ENCODE measurements at regions not wholly inside any gene's neighbourhood (a gene's known extent, or its start where the extent isn't known, plus 50 kb on each side); places are given as distances from the start of the nearest gene placed in this dataset.

DNA sequence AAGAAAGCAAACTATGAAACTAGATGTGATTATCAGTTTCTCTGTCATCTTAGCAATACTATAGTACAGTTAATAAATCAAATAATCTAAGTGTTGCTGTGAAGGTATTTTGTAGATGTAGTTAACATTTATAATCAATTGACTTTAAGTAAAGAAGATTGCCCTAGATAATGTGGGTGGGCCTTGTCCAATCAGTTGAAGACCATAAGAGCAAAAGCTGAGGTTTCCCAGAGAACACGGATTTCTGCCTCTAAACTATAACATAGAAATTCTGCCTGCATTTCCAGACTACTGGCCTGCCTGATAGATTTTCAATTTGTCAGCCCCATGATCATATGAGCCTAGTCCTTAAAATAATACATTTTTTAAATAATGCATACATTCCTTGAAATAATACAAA, 222.9 kb downstream of the PCDH18 start:
- Histone ChIP-seq H3K36me3 (ENCODE audit: control insufficient read depth, low read depth, low read length) (no peaks in the 10 kb centered on the region), H3K27me3 (ENCODE audit: control insufficient read depth, insufficient read depth, low read length) (no peaks in the 10 kb centered on the region), H3K9ac (ENCODE audit: low read length) (no peak overlapping the region), H3K4me3 (ENCODE audit: low read length) (no peak overlapping the region), H3K4me1 (ENCODE audit: control insufficient read depth, low read depth, low read length) (no peaks in the 10 kb centered on the region), H3K27ac (ENCODE audit: low read length) (no peak overlapping the region), H3K9me3 (ENCODE audit: control insufficient read depth, low read depth, low read length) (no peaks in the 10 kb centered on the region)

DNA sequence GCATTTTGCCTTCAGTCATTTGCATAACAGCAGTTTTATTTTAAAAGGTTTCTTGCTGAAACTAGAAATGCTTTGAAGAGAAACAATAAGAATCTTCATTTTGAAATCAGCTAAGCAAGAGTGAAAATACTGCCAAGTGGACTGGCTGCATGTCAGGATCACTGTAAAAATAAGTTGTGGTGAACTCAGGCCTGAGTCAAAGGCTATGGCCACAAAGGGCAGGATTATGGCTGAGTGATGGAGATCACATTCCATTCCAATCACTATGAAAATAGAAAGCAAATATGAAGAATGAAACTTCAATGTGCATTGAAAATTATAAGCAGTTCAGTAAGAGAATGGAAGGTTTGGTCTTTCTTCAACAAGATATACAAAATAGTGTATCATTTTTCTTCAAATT, 224.5 kb downstream of the PCDH18 start:
- H3K9me3 ChIP-seq (ENCODE audit: control insufficient read depth, low read depth, low read length): no peaks in the 10 kb centered on the region
- no peaks in the 10 kb centered on the region for H3K36me3 ChIP-seq (ENCODE audit: control insufficient read depth, low read depth, low read length)
- H3K9ac ChIP-seq (ENCODE audit: low read length): no peak overlapping the region
- H3K4me1 ChIP-seq (ENCODE audit: control insufficient read depth, low read depth, low read length): no peaks in the 10 kb centered on the region
- no peak overlapping the region for H3K4me3 ChIP-seq (ENCODE audit: low read length)
- H3K27me3 ChIP-seq (ENCODE audit: control insufficient read depth, insufficient read depth, low read length): no peaks in the 10 kb centered on the region
- H3K27ac ChIP-seq (ENCODE audit: low read length): no peak overlapping the region

DNA sequence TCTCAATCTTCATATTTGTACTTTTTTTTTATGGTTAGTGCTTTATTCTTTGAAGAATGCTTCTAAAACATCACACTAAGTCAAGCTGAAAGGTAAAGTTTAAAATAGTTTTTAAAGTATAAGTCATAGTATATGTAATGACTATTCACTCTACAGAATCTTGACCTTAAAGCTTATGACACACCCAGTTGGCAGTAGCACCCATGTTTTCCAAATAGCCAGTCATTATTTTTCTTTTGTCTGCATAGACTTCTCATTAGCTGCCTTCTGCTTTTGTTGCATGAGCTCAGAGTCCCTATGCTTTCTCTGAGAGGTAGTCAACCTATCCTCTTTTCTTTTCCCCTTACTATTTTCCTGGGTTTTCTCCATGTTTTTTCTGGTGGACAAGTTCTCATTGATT, 231.5 kb downstream of the PCDH18 start:
- Histone ChIP-seq H3K36me3 (ENCODE audit: control insufficient read depth, low read depth, low read length) (no peaks in the 10 kb centered on the region), H3K27me3 (ENCODE audit: control insufficient read depth, insufficient read depth, low read length) (no peaks in the 10 kb centered on the region), H3K9ac (ENCODE audit: low read length) (no peak overlapping the region), H3K9me3 (ENCODE audit: control insufficient read depth, low read depth, low read length) (no peaks in the 10 kb centered on the region), H3K27ac (ENCODE audit: low read length) (no peak overlapping the region), H3K4me3 (ENCODE audit: low read length) (no peak overlapping the region), H3K4me1 (ENCODE audit: control insufficient read depth, low read depth, low read length) (no peaks in the 10 kb centered on the region)

DNA sequence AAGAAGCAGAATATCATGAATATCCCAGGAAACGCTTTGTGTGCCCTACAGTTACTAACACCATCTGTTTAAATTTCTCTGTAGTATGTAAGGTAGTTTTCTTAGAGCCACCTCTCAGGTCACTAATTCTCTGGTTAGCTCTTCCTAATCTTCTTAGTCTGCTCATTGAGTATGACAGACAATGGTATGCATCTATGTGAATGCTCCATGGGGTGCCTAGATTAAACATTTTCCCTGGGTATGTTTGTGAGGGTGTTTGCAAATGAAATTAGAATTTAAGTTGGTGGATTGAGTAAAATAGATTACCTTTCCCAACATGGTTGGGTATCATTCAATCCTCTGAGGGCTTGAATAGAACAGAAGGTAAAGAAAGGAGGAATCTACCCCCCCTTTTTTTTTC, 233.0 kb downstream of the PCDH18 start:
- H3K36me3 ChIP-seq (ENCODE audit: control insufficient read depth, low read depth, low read length): no peaks in the 10 kb centered on the region
- no peak overlapping the region for H3K9ac ChIP-seq (ENCODE audit: low read length)

DNA sequence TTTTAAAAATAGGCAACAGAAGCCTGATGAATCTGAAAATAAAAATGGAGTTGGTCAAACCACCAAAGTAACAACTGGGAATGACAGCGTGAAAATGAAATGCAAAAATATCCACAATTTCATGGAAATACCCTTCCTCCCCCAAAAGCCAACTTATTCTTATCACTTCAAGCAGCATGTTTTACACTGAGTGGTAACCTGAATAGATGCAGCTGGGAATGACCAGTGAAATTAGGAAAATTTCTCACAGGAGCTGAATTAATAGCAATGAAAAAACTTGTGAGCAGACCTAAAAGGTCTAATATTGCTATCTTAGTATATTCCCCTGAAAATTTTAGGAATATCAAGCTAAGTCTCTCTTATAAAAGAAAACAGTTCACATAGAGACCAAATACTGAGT, 239.0 kb downstream of the PCDH18 start:
- no peak overlapping the region for H3K4me3 ChIP-seq (ENCODE audit: low read length)
- no peaks in the 10 kb centered on the region for H3K36me3 ChIP-seq (ENCODE audit: control insufficient read depth, low read depth, low read length)
- no peaks in the 10 kb centered on the region for H3K9me3 ChIP-seq (ENCODE audit: control insufficient read depth, low read depth, low read length)
- H3K27me3 ChIP-seq (ENCODE audit: control insufficient read depth, insufficient read depth, low read length): no peaks in the 10 kb centered on the region
- H3K9ac ChIP-seq (ENCODE audit: low read length): no peak overlapping the region
- H3K27ac ChIP-seq (ENCODE audit: low read length): no peak overlapping the region
- H3K4me1 ChIP-seq (ENCODE audit: control insufficient read depth, low read depth, low read length): no peaks in the 10 kb centered on the region

More for the DNA sequence above, 233.0 kb downstream of the PCDH18 start:
- H3K27ac ChIP-seq (ENCODE audit: low read length): no peak overlapping the region
- H3K9me3 ChIP-seq (ENCODE audit: control insufficient read depth, low read depth, low read length): no peaks in the 10 kb centered on the region
- no peak overlapping the region for H3K4me3 ChIP-seq (ENCODE audit: low read length)
- no peaks in the 10 kb centered on the region for H3K4me1 ChIP-seq (ENCODE audit: control insufficient read depth, low read depth, low read length)
- H3K27me3 ChIP-seq (ENCODE audit: control insufficient read depth, insufficient read depth, low read length): no peaks in the 10 kb centered on the region

DNA sequence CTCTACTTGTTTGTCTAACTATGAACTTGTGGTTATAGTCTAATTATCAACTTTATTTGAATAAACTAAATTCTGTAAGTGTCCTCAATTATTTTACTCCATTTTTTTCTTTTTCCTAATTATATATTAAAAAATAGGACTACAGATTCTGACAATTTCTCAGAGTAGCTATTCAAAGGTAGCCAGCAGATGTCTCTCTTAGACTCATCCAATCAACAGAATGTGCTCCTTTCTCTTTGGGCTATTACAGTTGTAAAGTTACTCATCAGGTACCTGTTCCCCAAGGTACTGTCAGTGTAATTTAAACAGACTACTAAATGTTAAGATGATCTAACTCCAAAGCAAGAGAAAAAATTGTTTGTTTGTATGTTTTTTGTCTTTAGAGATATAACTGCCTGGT, 248.6 kb downstream of the PCDH18 start:
- no peaks in the 10 kb centered on the region for H3K9me3 ChIP-seq (ENCODE audit: control insufficient read depth, low read depth, low read length)
- H3K9ac ChIP-seq (ENCODE audit: low read length): no peak overlapping the region
- no peak overlapping the region for H3K4me3 ChIP-seq (ENCODE audit: low read length)

DNA sequence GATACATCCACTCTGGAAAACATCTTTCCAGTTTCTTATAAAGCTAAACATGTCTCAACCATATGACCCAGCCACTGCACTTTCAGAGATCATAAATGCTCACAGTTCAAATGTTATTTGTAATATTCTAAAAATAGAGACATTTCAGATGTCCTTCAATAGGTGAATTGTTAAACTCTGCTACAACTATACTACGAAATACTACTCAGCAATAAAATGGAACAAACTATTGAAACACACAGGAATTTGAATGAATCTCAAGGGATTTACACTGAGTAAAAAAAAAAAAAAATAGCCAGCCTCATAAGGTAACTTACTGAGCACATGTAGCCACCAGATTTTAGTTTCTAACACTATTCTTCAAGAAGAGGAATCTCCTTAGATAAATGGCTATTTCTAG, 253.9 kb downstream of the PCDH18 start:
- Histone ChIP-seq H3K9me3 (ENCODE audit: control insufficient read depth, low read depth, low read length) (no peaks in the 10 kb centered on the region), H3K4me3 (ENCODE audit: low read length) (no peak overlapping the region), H3K4me1 (ENCODE audit: control insufficient read depth, low read depth, low read length) (no peaks in the 10 kb centered on the region), H3K27me3 (ENCODE audit: control insufficient read depth, insufficient read depth, low read length) (no peaks in the 10 kb centered on the region), H3K27ac (ENCODE audit: low read length) (no peak overlapping the region), H3K9ac (ENCODE audit: low read length) (no peak overlapping the region), H3K36me3 (ENCODE audit: control insufficient read depth, low read depth, low read length) (no peaks in the 10 kb centered on the region)

More for the DNA sequence above, 248.6 kb downstream of the PCDH18 start:
- no peaks in the 10 kb centered on the region for H3K27me3 ChIP-seq (ENCODE audit: control insufficient read depth, insufficient read depth, low read length)
- no peaks in the 10 kb centered on the region for H3K36me3 ChIP-seq (ENCODE audit: control insufficient read depth, low read depth, low read length)
- H3K4me1 ChIP-seq (ENCODE audit: control insufficient read depth, low read depth, low read length): no peaks in the 10 kb centered on the region
- H3K27ac ChIP-seq (ENCODE audit: low read length): no peak overlapping the region

DNA sequence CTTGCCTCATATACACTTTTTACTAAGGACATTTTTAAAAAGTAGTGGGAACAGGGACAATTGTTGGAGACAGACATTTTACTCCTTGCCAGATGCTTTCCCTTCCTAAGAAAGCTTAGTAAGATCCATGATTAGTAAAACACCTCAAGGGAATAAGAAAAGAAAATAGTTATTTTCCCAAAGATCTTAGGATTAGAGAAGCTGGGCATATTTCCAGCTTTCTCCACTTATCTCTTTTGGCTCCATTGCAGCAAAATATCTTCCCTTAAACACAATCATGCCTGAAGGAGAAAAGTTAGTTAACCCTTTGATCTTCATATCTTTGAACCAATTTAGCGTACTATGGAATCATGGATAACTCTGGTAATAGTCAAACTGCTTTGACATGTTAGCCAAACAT, 257.9 kb downstream of the PCDH18 start:
- no peaks in the 10 kb centered on the region for H3K36me3 ChIP-seq (ENCODE audit: control insufficient read depth, low read depth, low read length)
- no peak overlapping the region for H3K9ac ChIP-seq (ENCODE audit: low read length)
- H3K4me3 ChIP-seq (ENCODE audit: low read length): no peak overlapping the region
- no peaks in the 10 kb centered on the region for H3K9me3 ChIP-seq (ENCODE audit: control insufficient read depth, low read depth, low read length)
- no peaks in the 10 kb centered on the region for H3K4me1 ChIP-seq (ENCODE audit: control insufficient read depth, low read depth, low read length)
- H3K27ac ChIP-seq (ENCODE audit: low read length): no peak overlapping the region
- H3K27me3 ChIP-seq (ENCODE audit: control insufficient read depth, insufficient read depth, low read length): no peaks in the 10 kb centered on the region

DNA sequence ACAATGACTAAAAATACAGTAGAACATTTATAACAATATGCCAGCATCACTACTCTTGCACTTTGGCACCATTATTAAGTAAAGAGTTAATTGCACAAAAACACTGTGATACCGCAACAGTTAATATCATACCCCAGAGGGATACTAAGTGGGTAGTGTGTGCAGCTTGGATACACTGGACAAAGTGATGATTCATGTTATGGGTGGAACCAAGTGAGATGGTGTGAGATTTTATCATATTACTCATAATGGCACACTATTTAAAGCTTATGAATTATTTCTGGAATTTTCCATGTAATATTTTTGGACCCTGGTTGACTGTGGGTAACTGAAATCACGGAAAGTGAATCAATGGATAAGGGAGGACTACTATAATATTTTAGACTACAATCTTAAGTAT, 265.3 kb downstream of the PCDH18 start:
- Histone ChIP-seq H3K9ac (ENCODE audit: low read length) (no peak overlapping the region), H3K4me1 (ENCODE audit: control insufficient read depth, low read depth, low read length) (no peaks in the 10 kb centered on the region), H3K27ac (ENCODE audit: low read length) (no peak overlapping the region), H3K9me3 (ENCODE audit: control insufficient read depth, low read depth, low read length) (no peaks in the 10 kb centered on the region), H3K36me3 (ENCODE audit: control insufficient read depth, low read depth, low read length) (no peaks in the 10 kb centered on the region), H3K27me3 (ENCODE audit: control insufficient read depth, insufficient read depth, low read length) (no peaks in the 10 kb centered on the region), H3K4me3 (ENCODE audit: low read length) (no peak overlapping the region)

DNA sequence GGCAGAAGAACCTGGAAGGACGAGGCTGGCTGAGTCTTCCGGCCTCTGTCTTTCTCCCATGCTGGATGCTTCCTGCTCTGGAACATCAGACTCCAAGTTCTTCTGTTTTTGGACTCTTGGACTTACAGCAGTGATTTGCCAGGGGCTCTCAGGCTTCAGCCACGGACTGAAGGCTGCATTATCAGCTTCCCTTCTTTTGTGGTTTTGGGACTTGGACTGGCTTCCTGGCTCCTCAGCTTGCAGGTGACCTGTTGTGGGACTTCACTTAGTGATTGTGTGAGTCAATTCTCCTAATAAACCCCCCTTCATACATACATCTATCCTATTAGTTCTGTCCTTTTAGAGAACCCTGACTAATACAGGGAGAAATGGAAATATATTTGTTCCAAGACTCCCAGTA, 265.8 kb downstream of the PCDH18 start:
- H3K9ac ChIP-seq (ENCODE audit: low read length): no peak overlapping the region
- H3K9me3 ChIP-seq (ENCODE audit: control insufficient read depth, low read depth, low read length): no peaks in the 10 kb centered on the region
- no peaks in the 10 kb centered on the region for H3K36me3 ChIP-seq (ENCODE audit: control insufficient read depth, low read depth, low read length)
- no peak overlapping the region for H3K27ac ChIP-seq (ENCODE audit: low read length)
- H3K27me3 ChIP-seq (ENCODE audit: control insufficient read depth, insufficient read depth, low read length): no peaks in the 10 kb centered on the region
- no peaks in the 10 kb centered on the region for H3K4me1 ChIP-seq (ENCODE audit: control insufficient read depth, low read depth, low read length)
- H3K4me3 ChIP-seq (ENCODE audit: low read length): no peak overlapping the region

DNA sequence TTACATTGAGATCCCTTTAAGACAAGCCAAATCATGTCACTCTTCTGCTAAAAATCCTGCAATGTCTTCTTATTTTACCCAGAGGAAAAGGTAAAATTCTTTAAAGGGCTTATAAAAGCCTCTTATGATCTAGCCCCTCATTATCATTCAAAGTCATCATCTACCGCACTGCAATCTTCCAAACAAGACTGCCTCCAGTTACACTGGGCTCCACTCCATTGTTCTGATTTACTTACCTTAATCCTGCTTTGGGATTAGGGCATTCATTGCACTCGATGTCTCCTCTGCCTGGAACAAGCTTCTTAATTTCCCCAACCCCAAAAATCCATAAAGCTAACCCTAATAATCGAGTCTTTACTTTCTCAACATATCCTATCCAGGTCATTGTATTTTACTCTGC, 269.1 kb downstream of the PCDH18 start:
- Histone ChIP-seq H3K9me3 (ENCODE audit: control insufficient read depth, low read depth, low read length) (no peaks in the 10 kb centered on the region), H3K4me3 (ENCODE audit: low read length) (no peak overlapping the region), H3K27me3 (ENCODE audit: control insufficient read depth, insufficient read depth, low read length) (no peaks in the 10 kb centered on the region), H3K27ac (ENCODE audit: low read length) (no peak overlapping the region), H3K4me1 (ENCODE audit: control insufficient read depth, low read depth, low read length) (no peaks in the 10 kb centered on the region), H3K9ac (ENCODE audit: low read length) (no peak overlapping the region), H3K36me3 (ENCODE audit: control insufficient read depth, low read depth, low read length) (no peaks in the 10 kb centered on the region)

DNA sequence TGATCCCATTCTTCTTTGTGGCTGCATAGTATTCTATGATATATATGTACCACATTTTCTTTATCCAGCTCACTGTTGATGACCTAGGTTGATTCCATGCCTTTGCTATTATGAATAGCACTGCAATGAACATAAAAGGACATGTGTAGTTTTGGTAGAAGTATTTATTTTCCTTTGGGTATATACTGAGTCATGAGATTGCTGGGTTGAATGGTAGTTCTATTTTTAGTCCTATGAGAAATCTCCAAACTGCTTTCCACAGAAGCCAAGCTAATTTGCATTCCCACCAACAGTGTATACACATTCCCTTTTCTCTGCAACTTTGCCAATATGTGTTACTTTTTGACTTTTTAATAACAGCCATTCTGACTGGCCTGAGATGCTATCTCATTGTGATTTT, 278.3 kb downstream of the PCDH18 start:
- Histone ChIP-seq H3K9me3 (ENCODE audit: control insufficient read depth, low read depth, low read length) (peaks cover 3% of the 10 kb centered on the region), H3K9ac (ENCODE audit: low read length) (no peak overlapping the region), H3K4me1 (ENCODE audit: control insufficient read depth, low read depth, low read length) (peaks cover 3% of the 10 kb centered on the region), H3K27ac (ENCODE audit: low read length) (no peak overlapping the region), H3K27me3 (ENCODE audit: control insufficient read depth, insufficient read depth, low read length) (no peaks in the 10 kb centered on the region), H3K4me3 (ENCODE audit: low read length) (no peak overlapping the region), H3K36me3 (ENCODE audit: control insufficient read depth, low read depth, low read length) (no peaks in the 10 kb centered on the region)
